ENCODE measurements at regions not wholly inside any gene's neighbourhood (a gene's known extent, or its start where the extent isn't known, plus 50 kb on each side); places are given as distances from the start of the nearest gene placed in this dataset.

GRCh38 chr16:63131503-63131902, 1095.3 kb upstream of the CDH8 start:
- TF ChIP-seq CTCF (conservative IDR thresholded peaks at IDR 0.05) = no peak
- no peaks in the 10 kb centered on the region for H3K79me1 ChIP-seq (ENCODE audit: insufficient read depth, low read depth, low read length, poor library complexity, severe bottlenecking)

More at GRCh38 chr16:63131503-63131902, 1095.3 kb upstream of the CDH8 start:
- Histone ChIP-seq H3K56ac (ENCODE audit: insufficient read length, low read depth, low read length) (no peak overlapping the region), H4K91ac (ENCODE audit: insufficient read length, low read depth, low read length) (no peak overlapping the region), H3T11ph (ENCODE audit: low read length) (no peak overlapping the region), H4K8ac (replicated peaks; ENCODE audit: insufficient read length, low read depth, low read length) (no peak overlapping the region), H3K9ac (ENCODE audit: extremely low read depth, insufficient read length, low read length) (no peak overlapping the region), H3K23me2 (ENCODE audit: insufficient read length, low read depth, low read length, poor library complexity, severe bottlenecking) (no peaks in the 10 kb centered on the region), H2BK5ac (ENCODE audit: insufficient read length, low read length) (no peak overlapping the region), H3K79me2 (ENCODE audit: insufficient read depth, low read length) (no peaks in the 10 kb centered on the region), H2AFZ (ENCODE audit: low read length) (no peak overlapping the region), H3K27me3 (ENCODE audit: insufficient read depth, low read length) (no peaks in the 10 kb centered on the region), H3K4me2 (ENCODE audit: insufficient read depth, insufficient read length, low read length) (no peak overlapping the region), H2BK120ac (ENCODE audit: low read depth, low read length, poor library complexity, severe bottlenecking) (no peak overlapping the region), H2AK5ac (ENCODE audit: insufficient read length, low read length) (no peak overlapping the region), H2BK15ac (ENCODE audit: low read depth, low read length) (no peak overlapping the region), H3K23ac (ENCODE audit: insufficient read length, low read depth, low read length) (no peak overlapping the region), H4K5ac (ENCODE audit: insufficient read length, low read depth, low read length) (no peak overlapping the region), H2BK12ac (ENCODE audit: insufficient read length, low read depth, low read length) (no peak overlapping the region), H3K14ac (ENCODE audit: insufficient read depth, low read length) (no peak overlapping the region), H3K18ac (ENCODE audit: insufficient read length, low read depth, low read length) (no peak overlapping the region), H2BK20ac (ENCODE audit: low read depth, low read length, poor library complexity, severe bottlenecking) (no peak overlapping the region), H3K4me1 (ENCODE audit: insufficient read depth, low read length) (no peaks in the 10 kb centered on the region), H3K9me3 (ENCODE audit: control insufficient read depth, low read depth, low read length) (no peaks in the 10 kb centered on the region), H3K4ac (ENCODE audit: low read depth, low read length) (no peak overlapping the region), H4K20me1 (ENCODE audit: control insufficient read depth, insufficient read depth, insufficient read length) (no peaks in the 10 kb centered on the region), H3K27ac (ENCODE audit: insufficient read length, low read depth, low read length) (no peak overlapping the region)
- Mint-ChIP-seq H3K36me3 (ENCODE audit: insufficient read depth in 1 of 3, low read depth in 3 of 3) (0 out of 7 replicates have a peak, but pooled peaks cover 0 to 8% (median 0%) of the 10 kb centered on the region in 3 experiments), H3K27ac (no peak overlapping the region), H3K27me3 (ENCODE audit: low read depth) (peaks cover 3% of the 10 kb centered on the region), H3K9me3 (no peaks in the 10 kb centered on the region; a peak in 1 of 5 replicates), H3K4me1 (no peaks in the 10 kb centered on the region), H3K4me3 (no peak overlapping the region)
- no peak for DNase-seq
- no CpG with 5 or more reads among the region's 2 CpGs for WGBS (ENCODE audit: extremely low coverage, insufficient read length, low lambda C conversion rate)

All from H9 (cell line).